Midbrain (tissue), 1 donor: ENCODE measurements at regions not wholly inside any gene's neighbourhood (a gene's known extent, or its start where the extent isn't known, plus 50 kb on each side); places are given as distances from the start of the nearest gene placed in this dataset.

Experiments used
- DNase-seq: peaks from one replicate; lab custom pipeline; 2025; lab: John Stamatoyannopoulos, UW

- no peak for DNase-seq
Measured at GRCh38 chr6:44049989-44050871, 77.0 kb downstream of the MRPL14 start.

- DNase-seq, result no peak
Measured at GRCh38 chr6:44049163-44049988, 77.9 kb downstream of the MRPL14 start.

GRCh38 chr6:44048277-44048676, 79.0 kb downstream of the MRPL14 start:
- no peak for DNase-seq

- no peak for DNase-seq
Measured at GRCh38 chr6:44047801-44048200, 79.5 kb downstream of the MRPL14 start.

GRCh38 chr6:44047179-44047546, 80.1 kb downstream of the MRPL14 start:
- no peak for DNase-seq

- no peak for DNase-seq
Measured at GRCh38 chr6:44046516-44047178, 80.6 kb downstream of the MRPL14 start.

- no peak for DNase-seq
Measured at GRCh38 chr6:44045672-44046015, 81.6 kb downstream of the MRPL14 start.

GRCh38 chr6:44044940-44045671, 82.1 kb downstream of the MRPL14 start:
- no peak for DNase-seq

GRCh38 chr6:44044154-44044539, 83.1 kb downstream of the MRPL14 start:
- DNase-seq, result no peak

GRCh38 chr6:44043479-44044153, 83.6 kb downstream of the MRPL14 start:
- DNase-seq, result no peak

- DNase-seq, result no peak
Measured at GRCh38 chr6:44042989-44043478, 84.2 kb downstream of the MRPL14 start.

- DNase-seq, result no peak
Measured at GRCh38 chr6:44042261-44042988, 84.8 kb downstream of the MRPL14 start.

GRCh38 chr6:44041461-44042260, 85.6 kb downstream of the MRPL14 start:
- DNase-seq, result no peak

GRCh38 chr6:44040786-44041185, 86.5 kb downstream of the MRPL14 start:
- no peak for DNase-seq

- DNase-seq, result no peak
Measured at GRCh38 chr6:44039839-44040350, 87.4 kb downstream of the MRPL14 start.

- DNase-seq, result no peak
Measured at GRCh38 chr6:44039191-44039719, 88.0 kb downstream of the MRPL14 start.

GRCh38 chr6:44038543-44039065, 88.6 kb downstream of the MRPL14 start:
- DNase-seq, result no peak

GRCh38 chr6:44037847-44038542, 89.3 kb downstream of the MRPL14 start:
- DNase-seq, result no peak
